CD4-positive, alpha-beta T cell treated with Interleukin-1 beta for 1 hour (primary cell): ENCODE measurements at regions not wholly inside any gene's neighbourhood (a gene's known extent, or its start where the extent isn't known, plus 50 kb on each side); places are given as distances from the start of the nearest gene placed in this dataset.

Experiments used
- DNase-seq, 2 donors: peaks; one replicate each; pipeline ENCODE4 v3.0.0-alpha.2; 2020 to 2022

- DNase-seq, result no peak
Observed at GRCh38 chr6:120620900-120621299, 713.4 kb downstream of the TBC1D32 start.

GRCh38 chr6:120615238-120615637 is 719.0 kb downstream of the TBC1D32 start:
- no peak for DNase-seq

GRCh38 chr6:120614723-120615122 is 719.6 kb downstream of the TBC1D32 start:
- DNase-seq, result no peak

DNA sequence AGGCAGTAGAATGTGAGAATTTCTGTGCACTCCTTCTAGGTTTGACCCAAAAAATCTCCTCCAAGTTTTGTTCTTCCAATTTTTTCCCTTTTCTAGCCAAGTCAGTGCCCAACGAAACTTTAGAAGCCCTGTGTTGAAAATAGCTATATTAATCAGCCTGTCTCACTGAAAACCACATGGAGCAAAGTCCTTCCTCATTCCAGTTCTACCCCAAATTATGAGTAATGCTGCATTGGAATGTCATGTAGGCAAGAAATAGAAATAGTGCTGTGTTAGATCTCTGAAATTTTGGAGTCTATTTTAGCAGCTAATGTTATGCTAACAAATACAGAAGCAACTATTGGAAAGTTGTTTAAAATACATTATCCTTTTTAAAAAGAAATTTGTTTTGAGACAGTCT is 725.5 kb downstream of the TBC1D32 start:
- DNase-seq, result no peak

DNA sequence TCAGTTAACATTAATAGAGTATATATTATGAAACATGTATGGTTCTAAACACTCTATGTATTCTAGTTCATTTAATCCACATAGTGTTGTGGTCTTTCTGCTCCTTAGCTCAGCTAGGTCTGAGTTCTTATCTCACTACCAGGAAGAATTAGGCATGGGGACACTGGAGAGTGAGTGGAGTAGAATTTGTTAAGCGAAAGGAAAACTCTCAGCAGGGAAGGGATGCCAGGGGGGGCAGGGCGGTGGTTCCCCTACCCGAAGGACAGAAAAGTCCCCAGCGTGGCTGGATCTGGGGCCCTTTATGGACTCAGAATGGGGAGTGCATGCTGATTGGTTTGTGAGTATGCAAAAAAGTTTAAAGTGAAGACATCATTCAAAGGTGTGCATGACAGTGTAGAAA is 727.5 kb downstream of the TBC1D32 start:
- no peak for DNase-seq

DNA sequence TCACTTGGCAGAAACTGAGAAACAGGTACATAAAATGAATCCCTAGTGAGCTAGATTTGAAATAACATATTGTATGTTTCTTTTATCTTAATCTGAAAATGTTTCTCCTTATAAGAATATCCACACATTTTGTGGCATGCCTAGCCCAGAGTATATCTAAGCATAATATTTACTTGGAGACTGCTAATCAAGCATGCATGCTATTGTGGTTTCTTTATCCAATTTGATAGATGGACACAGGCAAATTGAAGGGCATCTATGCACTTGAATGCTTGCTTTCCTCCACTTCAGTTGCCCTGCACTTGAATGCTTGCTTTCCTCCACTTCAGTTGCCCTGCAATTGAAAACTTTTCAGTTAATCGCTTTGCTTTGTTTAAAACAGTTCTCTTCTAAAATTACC is 729.8 kb downstream of the TBC1D32 start:
- no peak for DNase-seq

- DNase-seq, result no peak
Observed at GRCh38 chr6:120590611-120591010, 743.7 kb downstream of the TBC1D32 start.

DNA sequence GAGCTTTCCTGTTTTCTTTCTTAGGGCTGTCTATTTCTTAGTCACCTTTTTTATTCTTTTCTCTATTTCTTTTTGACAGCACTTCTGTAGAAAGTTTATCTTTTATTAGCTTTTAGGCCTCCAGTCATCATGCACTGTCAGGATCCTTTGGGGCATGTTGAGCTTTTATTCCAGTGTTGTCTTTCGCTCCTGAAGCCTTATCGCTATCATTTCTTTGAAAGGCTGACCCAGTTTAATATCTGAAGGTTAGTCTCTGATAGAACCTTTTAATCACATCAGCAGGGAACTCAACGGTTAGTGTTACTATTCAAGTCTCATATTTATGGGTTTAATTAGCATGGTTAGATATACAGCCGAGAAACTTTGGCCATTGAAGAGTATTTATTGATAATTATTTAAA is 745.9 kb downstream of the TBC1D32 start:
- DNase-seq, result no peak

- DNase-seq, result no peak
Observed at GRCh38 chr6:120587381-120587780, 746.9 kb downstream of the TBC1D32 start.

DNA sequence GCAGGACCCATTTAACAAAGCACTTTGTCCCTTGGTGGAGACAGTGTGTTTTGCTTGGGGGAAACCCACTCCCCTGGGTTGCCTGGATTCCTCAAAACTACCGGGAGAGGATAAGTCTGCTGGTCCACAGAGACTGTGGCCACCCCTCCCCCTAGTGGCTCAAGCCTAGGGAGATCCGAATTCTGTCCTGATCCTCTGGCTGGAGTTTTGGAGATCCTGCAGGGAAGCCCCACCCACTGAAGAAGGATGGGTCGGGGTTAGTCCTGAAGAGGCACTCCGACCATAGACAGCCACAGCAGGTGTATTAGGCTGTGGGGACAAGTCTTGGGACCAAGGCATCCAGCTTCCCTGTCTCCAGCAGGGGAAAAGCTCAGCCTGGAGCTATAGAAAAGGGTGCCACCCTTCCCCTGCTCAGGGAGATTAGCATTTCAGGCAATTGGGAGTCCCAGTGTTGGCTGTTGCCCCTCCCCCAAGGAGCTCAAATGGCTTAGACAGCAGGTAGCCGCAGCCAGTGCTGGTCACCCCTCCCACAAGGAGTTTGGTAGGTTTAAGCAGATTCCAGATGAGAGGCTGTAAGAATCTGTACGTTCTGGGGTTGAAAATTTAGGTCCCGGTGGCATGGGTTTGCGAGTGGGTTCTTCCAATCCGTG is 750.0 kb downstream of the TBC1D32 start:
- DNase-seq, result no peak

DNA sequence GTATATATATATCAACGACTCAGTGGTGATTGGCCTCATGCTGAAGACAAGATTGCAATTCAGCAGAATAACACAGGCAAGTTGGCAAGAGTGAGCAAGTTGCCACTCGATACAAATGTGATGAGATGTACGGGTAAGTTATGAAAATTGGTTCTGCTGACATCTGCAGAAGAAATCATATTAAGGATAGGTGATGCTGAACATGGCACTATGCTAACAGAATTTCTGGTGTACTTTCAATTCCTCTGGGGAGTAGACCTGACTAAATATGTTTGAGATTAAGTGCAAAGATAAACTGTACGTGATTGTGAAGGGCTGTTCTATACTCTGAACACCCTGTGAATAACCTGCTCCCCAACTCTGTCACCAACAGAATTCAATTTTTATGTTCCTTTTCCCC is 758.2 kb downstream of the TBC1D32 start:
- no peak for DNase-seq

- DNase-seq, result no peak
Observed at GRCh38 chr6:120569714-120570113, 764.6 kb downstream of the TBC1D32 start.

GRCh38 chr6:120564779-120565178 is 769.5 kb downstream of the TBC1D32 start:
- no peak for DNase-seq

DNA sequence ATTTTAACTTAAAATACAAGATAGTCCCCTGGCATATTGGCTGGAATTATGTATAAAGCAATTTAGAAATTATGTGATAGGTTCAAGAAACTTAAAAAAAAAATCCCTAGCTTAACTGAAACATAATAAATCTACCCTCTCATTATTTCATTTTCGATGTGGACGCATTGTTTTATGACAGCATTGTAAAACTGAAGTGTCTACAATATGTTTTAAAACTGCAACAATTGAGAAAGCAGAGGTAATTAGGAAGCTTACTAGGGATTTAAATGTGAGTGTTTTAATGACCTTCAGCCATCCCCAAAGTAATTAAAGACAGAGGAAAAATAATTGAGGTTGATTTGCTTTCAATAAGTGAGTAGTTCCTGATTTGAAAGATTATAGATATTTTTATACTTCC is 776.0 kb downstream of the TBC1D32 start:
- no peak for DNase-seq

DNA sequence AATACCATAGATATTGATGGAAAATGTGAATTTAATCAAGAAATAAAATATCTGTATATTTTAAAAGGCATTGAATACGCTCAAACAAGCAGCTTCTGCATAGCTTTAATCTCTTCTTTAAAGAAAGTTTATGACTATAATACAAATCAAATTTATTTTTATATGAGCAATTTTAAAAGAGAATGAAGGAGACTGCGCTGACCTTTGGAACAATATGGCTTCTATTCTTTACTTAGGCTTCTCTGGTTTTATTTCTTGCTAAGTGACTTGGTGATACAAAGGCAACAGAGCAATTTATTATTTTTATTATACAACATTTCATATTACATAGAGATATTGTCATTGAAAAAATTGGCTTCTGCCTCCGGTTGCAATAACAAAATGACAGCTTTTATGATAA is 776.7 kb downstream of the TBC1D32 start:
- DNase-seq, result no peak

GRCh38 chr6:120556491-120556890 is 777.8 kb downstream of the TBC1D32 start:
- DNase-seq, result no peak

GRCh38 chr6:120553353-120553752 is 780.9 kb downstream of the TBC1D32 start:
- DNase-seq, result no peak

DNA sequence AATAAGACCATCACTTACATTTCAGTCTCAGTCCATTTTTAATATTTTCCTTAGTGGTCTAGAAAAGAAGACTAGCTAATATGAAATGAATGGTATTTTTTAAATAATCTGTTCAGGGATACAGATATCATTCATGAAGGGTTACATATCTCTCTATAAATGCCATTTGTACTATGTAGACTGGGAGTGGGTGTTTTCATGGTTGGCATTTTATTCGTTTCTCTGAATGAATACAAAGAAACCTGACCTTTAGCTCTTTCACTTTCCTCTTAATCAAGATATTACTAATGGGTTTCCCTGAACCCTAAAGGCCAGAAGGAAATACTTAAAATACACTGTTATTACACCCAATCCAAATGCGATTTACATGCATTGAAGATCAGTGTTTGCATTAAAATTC is 788.9 kb downstream of the TBC1D32 start:
- no peak for DNase-seq

DNA sequence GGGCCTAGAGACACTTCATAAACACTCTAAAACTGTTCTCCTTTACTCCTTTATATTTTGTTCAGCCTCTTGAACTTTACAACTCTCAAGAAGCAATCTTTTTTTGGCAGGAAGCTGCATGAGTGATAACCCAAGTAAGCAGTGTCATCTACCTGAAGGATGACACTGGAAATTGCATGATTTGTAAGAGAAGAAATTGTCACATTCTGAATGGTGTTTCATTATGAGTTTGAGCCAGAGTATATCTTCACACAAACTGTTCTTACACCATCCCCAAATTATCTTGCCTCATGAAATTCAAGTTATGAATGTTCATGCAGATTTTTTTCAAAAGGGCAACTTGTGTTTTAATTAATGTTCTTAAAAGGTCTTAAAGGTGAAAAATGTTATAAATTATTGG is 799.3 kb downstream of the TBC1D32 start:
- DNase-seq, result no peak

DNA sequence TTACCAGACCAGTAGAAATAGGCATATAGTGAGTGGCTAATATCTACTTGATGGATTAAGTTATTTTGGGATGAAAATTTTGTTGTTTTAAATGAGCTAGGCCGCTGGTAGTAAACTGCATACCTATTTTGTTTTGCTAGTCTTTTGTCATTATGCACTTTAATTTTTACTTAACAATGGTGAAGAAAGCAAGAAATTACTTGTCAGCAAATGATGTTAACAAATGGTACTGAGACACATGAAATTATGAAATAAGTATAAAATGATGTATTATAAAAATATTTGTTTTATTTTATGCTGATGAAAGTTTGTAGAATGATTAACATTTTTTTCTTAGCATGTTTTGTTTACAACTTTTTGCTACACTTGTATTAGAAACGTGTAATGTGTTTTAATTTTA is 807.7 kb downstream of the TBC1D32 start:
- DNase-seq, result no peak

DNA sequence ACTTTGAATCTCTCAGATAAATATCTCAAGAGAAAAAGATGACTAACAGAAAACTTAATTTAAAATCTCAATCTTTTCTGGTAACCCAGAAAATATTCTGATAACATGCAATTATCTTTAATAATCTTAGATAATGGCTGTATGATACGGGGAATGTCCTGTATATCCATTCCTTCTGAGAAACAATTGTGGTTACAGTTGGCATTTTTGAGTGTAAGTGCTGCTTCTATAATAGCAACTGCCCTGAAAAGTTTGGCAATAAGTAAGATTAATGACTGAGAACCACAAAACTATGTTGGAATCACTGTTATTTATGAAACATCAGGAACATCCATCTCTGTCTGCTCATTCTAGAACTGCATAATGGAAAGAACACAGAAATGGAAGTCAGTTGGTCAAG is 819.7 kb downstream of the TBC1D32 start:
- no peak for DNase-seq

- no peak for DNase-seq
Observed at GRCh38 chr6:120511712-120512111, 822.6 kb downstream of the TBC1D32 start.

- DNase-seq, result no peak
Observed at GRCh38 chr6:120498711-120499110, 835.6 kb downstream of the TBC1D32 start.

DNA sequence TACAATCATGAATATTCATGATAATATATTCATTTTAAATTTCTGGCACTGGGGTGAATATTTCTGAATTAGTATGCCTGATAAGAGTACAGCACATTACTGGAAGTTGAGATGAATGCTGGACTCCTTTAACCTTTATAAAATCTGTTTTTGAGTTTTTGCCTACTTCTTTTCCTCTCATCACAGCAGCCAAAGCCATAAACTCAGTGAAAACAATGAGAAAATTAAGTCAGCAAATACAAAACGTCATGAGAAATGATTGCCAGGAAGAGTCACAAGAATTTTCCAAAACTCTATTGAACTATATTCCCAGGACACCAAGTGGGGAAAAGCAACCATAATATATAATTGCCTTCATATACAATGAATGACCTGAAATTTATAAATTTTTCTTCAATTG is 837.6 kb downstream of the TBC1D32 start:
- DNase-seq, result no peak

DNA sequence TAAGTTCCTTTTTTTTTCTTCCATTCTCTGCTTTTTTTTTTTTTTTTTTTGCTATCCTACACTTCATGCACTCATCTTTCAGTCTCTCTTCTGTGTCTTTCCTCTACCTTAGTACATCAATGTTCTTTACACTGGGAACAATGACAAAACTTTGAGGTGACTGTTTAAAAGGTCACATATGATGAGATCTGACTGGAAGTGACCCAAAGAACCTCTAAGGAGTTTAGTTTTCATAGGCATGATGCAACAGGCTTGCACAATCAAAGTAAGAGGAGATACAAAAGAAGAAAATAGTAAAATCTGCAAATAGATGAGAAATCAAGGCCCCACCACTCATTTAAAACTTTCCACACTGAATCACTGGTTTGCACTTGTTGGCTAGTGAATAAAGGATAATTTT is 840.8 kb downstream of the TBC1D32 start:
- DNase-seq, result no peak

GRCh38 chr6:120489941-120490340 is 844.3 kb downstream of the TBC1D32 start:
- DNase-seq, result no peak
